Type B pancreatic cell (in vitro differentiated cells): ENCODE measurements at regions not wholly inside any gene's neighbourhood (a gene's known extent, or its start where the extent isn't known, plus 50 kb on each side); places are given as distances from the start of the nearest gene placed in this dataset.

Experiments used
- DNase-seq: peaks from one replicate; pipeline ENCODE4 v3.0.0; 2021; ENCODE audit warnings: mixed read lengths; ENCODE audit not compliant: unreplicated experiment; ENCODE audit errors: extremely low spot score
- H3K27ac Mint-ChIP-seq: 2 replicates; pipeline ENCODE4 v1.8.0; 2021; ENCODE audit warnings: mild to moderate bottlenecking, mixed read lengths
- H3K27me3 Mint-ChIP-seq: 2 replicates; pipeline ENCODE4 v1.8.0; 2021; ENCODE audit warnings: mixed read lengths
- H3K36me3 Mint-ChIP-seq: 2 replicates; pipeline ENCODE4 v1.8.0; 2021; ENCODE audit warnings: mixed read lengths
- H3K4me1 Mint-ChIP-seq: one replicate; pipeline ENCODE4 v1.8.0; 2021; ENCODE audit warnings: mixed read lengths; ENCODE audit not compliant: unreplicated experiment
- H3K4me3 Mint-ChIP-seq: 2 replicates; pipeline ENCODE4 v1.8.0; 2021; ENCODE audit warnings: mild to moderate bottlenecking, mixed read lengths
- H3K9me3 Mint-ChIP-seq: 2 replicates; pipeline ENCODE4 v1.8.0; 2021; ENCODE audit warnings: mixed read lengths
- TF ChIP-seq, protein P1 (sequence below): fragments of 200-600 bp; sonication (generic); conservative IDR thresholded peaks from 2 replicates; pipeline ENCODE4 v1.5.0; 2021; ENCODE audit warnings: antibody characterized with exemption, mild to moderate bottlenecking

- H3K9me3 Mint-ChIP-seq, result no peaks in the 10 kb centered on the region
- H3K27ac Mint-ChIP-seq, result no peak overlapping the region
- peaks cover 44% of the 10 kb centered on the region for H3K4me1 Mint-ChIP-seq
- TF ChIP-seq, protein P1, sequence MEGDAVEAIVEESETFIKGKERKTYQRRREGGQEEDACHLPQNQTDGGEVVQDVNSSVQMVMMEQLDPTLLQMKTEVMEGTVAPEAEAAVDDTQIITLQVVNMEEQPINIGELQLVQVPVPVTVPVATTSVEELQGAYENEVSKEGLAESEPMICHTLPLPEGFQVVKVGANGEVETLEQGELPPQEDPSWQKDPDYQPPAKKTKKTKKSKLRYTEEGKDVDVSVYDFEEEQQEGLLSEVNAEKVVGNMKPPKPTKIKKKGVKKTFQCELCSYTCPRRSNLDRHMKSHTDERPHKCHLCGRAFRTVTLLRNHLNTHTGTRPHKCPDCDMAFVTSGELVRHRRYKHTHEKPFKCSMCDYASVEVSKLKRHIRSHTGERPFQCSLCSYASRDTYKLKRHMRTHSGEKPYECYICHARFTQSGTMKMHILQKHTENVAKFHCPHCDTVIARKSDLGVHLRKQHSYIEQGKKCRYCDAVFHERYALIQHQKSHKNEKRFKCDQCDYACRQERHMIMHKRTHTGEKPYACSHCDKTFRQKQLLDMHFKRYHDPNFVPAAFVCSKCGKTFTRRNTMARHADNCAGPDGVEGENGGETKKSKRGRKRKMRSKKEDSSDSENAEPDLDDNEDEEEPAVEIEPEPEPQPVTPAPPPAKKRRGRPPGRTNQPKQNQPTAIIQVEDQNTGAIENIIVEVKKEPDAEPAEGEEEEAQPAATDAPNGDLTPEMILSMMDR, result no peak
- no peaks in the 10 kb centered on the region for H3K36me3 Mint-ChIP-seq
- DNase-seq, result no peak
- H3K4me3 Mint-ChIP-seq, result peak overlapping the region; percentile 3
- no peaks in the 10 kb centered on the region for H3K27me3 Mint-ChIP-seq
Observed at GRCh38 chr1:201673093-201673492, 134.2 kb downstream of the NAV1 start.

- peaks cover 50% of the 10 kb centered on the region for H3K4me1 Mint-ChIP-seq
- H3K27me3 Mint-ChIP-seq, result no peaks in the 10 kb centered on the region
- TF ChIP-seq, protein P1, result no peak
Observed at GRCh38 chr1:201673915-201674314, 135.0 kb downstream of the NAV1 start.

GRCh38 chr1:201675143-201675542 lies 136.2 kb downstream of the NAV1 start:
- H3K27me3 Mint-ChIP-seq, result no peaks in the 10 kb centered on the region
- peaks cover 3% of the 10 kb centered on the region for H3K36me3 Mint-ChIP-seq
- H3K4me1 Mint-ChIP-seq, result peaks cover 59% of the 10 kb centered on the region
- peak overlapping the region; percentile 21 for H3K27ac Mint-ChIP-seq
- H3K4me3 Mint-ChIP-seq, result no peak overlapping the region
- no peak for DNase-seq
- TF ChIP-seq, protein P1, result no peak
- peaks cover 4% of the 10 kb centered on the region for H3K9me3 Mint-ChIP-seq

More at GRCh38 chr1:201673915-201674314, 135.0 kb downstream of the NAV1 start:
- no peak for DNase-seq
- Mint-ChIP-seq H3K4me3 (no peak overlapping the region), H3K9me3 (no peaks in the 10 kb centered on the region), H3K36me3 (no peaks in the 10 kb centered on the region), H3K27ac (no peak overlapping the region)

- H3K36me3 Mint-ChIP-seq, result peaks cover 8% of the 10 kb centered on the region
- H3K4me3 Mint-ChIP-seq, result no peak overlapping the region
- H3K27ac Mint-ChIP-seq, result peak overlapping the region; percentile 12
Observed at GRCh38 chr1:201676197-201676596, 137.3 kb downstream of the NAV1 start.

GRCh38 chr1:201676641-201677040 lies 137.7 kb downstream of the NAV1 start:
- peaks cover 8% of the 10 kb centered on the region for H3K36me3 Mint-ChIP-seq
- DNase-seq, result no peak
- H3K27me3 Mint-ChIP-seq, result no peaks in the 10 kb centered on the region
- peaks cover 63% of the 10 kb centered on the region for H3K4me1 Mint-ChIP-seq
- H3K9me3 Mint-ChIP-seq, result peaks cover 9% of the 10 kb centered on the region
- H3K27ac Mint-ChIP-seq, result peak overlapping the region; percentile 12
- no peak overlapping the region for H3K4me3 Mint-ChIP-seq
- TF ChIP-seq, protein P1, result no peak

More at GRCh38 chr1:201676197-201676596, 137.3 kb downstream of the NAV1 start:
- TF ChIP-seq, protein P1, result no peak
- peaks cover 9% of the 10 kb centered on the region for H3K9me3 Mint-ChIP-seq
- H3K27me3 Mint-ChIP-seq, result no peaks in the 10 kb centered on the region
- DNase-seq, result no peak
- peaks cover 63% of the 10 kb centered on the region for H3K4me1 Mint-ChIP-seq
